ENCODE measurements at regions not wholly inside any gene's neighbourhood (a gene's known extent, or its start where the extent isn't known, plus 50 kb on each side); places are given as distances from the start of the nearest gene placed in this dataset.

DNA sequence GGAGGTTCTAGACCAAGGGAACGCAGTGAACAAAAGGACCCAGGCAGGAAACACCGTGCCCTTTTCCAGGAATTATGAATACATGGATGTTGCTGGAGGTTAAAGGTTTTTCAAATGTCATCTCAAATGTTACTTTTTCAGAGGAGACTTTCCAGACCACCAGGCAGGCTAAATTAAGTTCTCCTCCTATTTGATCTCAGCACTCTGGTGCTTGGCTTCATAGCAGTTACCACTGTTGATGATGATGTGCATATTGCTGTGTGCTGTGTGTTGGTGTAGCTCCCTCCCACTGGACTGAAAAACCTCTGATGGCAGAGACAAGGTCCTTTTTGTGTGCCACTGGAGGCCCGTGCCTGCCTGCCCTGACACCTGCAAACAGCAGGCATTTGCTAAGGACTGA lies 137.3 kb upstream of the PTPRM start:
- DNase-seq = no peak

DNA sequence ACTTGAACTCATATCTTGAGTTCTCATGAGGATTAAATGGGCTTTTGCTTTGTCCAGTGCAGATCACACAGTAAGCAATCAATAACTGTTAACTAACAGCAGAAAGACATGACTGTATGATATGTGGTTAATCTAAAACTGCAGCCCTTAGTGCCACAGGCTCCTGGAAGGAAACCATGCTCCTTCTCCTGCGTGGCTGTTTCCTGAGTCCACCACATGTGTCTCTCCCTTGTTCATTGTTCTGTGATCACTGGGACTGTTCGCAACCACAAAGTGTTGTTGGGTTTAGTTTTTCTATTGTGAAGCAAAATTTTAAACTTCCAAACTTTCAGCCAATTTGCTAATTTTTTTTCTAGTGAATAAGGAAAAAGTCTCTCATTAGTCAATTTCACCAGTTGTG lies 130.9 kb upstream of the PTPRM start:
- DNase-seq = no peak

DNA sequence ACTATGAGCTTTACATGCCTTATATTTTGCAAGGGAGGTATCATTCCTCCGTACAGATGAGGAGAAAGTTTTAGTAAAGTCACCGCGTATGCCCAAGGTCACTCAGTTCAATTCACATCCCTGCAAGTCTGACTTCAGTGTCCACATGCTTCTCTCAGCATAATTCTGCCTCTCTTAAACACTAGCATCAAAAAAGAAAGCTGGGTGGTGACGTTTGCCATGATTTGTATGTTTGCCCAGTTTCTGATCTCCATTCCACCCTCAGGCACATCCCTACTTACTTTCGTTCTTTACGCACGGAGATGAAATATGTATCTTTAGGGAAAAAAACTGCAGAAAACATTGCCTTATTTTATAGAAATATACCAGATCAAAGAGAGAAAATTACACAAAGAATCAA lies 129.2 kb upstream of the PTPRM start:
- no peak for DNase-seq

DNA sequence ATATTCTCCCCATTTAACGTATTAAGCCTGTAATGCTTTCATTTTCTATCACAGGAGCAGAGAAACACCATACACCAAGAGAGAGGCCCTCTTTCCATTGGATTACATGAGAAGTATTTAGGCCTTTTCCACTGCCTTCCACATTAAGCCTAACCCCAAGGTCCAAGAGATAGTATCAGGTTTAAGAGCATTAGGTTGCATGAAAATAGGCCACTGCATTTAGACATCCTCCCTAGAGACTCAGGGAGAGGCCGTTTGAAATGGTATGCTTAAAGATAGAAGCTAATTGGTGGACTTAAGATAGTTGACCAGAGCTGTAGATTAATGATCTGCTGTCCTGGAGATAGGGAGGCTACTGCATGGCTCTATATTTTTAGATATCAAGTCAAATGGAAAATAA lies 128.5 kb upstream of the PTPRM start:
- DNase-seq = no peak

DNA sequence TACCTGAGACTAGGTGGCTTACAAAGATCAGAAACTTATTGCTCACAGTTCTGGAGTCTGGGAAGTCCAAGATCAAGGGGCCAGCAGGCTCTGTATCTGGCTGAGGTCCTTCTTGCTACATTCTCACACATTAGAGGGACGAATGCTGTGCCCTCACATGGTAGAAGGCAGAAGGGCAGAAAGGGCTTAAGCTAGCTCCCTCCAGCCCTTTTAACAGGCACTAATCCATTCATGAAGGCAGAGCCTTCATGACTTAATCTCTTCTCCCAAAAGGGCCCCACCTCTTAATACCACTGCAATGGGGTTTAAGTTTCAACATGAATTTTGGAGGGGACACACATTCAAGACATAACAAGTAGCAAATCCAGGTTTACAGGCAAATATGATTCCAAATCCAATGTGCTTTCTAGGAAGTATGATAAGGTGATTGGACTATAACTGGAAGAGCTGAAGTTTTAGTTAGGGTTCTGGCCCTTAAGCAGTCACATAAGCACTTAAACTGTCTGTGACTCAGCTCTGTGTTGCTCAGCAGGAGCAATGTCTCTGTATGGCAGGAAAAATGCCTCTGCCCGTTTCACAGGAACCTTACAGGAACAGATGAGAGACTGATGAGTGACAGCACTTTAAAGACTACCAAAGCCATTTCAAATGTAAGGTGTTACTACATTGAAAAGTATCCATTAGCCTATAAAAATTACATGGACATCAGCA lies 119.6 kb upstream of the PTPRM start:
- no peak for DNase-seq

DNA sequence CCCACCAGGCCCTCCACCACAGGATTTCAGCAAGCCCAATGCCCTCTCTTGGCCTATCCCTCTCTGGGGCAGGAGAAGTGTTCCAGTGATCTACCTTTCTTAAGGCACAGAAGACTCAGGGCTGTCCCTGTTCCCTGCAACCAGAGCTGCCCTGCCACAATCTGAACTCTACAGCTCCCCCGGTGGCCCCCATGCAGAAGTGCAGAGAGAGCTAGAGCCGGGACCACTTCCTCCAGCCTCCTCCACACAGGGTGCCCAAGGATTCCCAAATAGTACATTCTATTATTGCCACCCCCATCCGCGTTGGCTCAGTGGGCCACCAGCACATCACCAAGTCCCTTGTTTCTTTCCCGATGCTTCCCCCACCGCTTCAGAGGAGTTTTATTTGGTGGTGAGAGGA lies 114.8 kb upstream of the PTPRM start:
- no peak for DNase-seq

DNA sequence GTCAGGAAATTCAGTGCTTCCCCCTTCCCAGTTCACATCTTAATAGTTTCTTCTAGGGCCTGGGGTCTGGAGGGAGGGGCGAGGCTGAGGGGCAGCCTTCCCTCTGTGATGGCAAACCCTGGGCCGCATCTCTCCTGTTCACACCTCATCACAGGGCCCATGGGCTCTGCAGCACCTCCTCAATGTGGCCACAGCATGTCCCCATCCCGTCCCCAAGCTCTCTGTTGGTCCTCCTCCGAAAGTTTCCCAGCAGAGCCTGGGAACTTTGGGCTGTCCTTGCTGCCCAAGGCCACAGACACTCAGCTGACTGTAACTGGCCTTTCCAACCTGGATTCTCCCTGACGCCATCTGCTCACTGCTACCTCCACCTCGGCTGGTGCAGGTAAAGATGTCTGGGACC lies 112.7 kb upstream of the PTPRM start:
- no peak for DNase-seq

DNA sequence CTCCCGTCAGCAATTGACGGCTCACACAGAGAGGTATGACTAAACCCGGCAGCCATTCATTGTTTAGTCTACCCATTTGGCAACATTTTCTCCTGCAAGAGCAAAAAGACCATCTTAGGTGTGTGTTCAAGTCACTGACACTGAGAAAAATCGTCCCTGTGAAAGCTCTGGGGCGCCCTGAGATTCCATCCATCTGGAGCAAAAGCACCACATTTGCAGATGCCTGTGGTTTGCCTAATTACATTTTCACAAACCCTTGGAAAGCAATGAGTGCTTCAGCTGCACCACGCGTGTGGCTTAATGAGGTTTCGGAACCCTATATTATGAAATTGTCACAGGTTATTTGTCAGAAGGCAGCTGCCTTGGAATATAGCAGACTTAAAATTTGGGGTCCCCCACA lies 110.7 kb upstream of the PTPRM start:
- no peak for DNase-seq

DNA sequence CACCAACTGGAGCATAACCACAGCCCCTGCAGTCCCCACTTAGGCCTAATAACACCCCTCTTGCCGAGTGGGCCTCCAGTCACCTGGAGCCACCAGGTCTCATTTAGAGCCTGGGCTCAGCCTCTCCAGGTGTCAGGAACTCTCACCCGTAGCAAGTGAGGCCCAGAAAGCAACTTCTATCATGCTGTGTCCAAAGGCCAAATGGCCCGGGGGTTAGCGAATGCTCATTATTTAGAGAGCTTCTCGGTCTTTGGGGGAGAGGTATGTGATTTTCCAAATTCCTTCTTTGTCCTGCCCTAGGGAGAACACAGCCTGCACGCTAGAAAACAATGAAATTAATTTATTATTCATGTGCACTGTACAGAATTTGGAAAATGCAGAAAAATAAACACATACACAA lies 109.9 kb upstream of the PTPRM start:
- no peak for DNase-seq

DNA sequence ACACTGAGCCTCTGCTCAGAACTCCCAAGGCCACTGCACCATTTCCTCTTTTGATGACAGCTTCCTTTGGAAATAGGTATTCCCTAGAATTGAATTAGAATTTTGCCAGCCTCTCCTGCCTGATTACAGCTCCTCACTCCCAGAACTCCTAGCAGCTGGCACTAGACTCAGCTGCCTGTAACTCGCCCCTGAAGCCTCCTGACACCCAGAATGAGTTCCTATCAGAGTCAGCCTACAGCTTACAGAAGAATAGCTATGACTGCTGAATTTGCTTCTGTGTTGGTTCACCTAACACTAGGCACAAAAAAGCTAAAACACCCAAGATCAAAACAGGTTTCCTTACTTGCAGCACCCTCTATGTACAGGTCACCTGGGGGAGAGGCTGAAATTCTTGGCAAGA lies 108.2 kb upstream of the PTPRM start:
- no peak for DNase-seq

DNA sequence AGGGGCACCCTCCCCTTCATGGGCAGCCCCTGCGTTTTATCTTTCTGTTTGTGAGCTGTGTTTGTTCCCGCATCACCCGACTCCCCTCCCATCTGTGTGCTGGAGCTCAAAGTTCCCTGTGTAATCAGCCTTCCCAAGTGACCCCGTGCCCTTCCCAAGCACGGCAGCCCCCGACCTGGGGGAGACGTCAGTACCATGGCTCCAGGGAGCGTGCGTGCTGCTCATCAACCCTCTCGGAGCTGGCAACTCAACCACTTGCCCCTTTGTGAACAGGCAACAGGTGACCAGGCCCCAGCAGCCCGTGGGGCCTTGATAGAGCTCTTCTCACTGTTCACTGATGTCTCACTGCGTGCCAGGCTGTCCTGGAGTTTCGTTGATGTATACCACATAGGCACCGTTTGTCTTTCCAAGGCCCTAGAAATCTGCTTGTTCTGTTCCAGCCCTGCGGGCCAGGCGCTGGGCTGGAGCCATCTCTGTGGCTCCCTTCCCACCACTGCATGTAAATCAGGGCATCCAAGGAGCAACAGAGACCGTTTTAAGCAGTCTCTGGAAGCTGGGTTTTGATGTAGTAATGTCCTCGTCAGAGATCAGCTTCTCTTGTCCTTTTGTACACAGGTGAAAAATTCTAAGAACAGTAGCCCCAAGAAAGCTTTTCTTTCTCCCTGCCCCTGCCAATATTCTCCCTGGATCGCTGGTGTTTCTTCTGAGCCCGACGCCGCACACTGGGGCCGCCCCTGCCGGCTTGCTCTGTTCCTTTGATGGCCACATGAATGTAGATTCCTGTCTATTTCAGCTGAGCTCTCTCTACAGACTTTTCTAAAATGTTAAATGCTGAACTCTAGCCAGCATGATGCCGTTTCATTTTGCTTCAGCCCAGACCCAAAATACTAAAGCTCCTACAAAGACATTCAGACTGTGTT lies 107.0 kb upstream of the PTPRM start:
- DNase-seq = peak; percentile 26

DNA sequence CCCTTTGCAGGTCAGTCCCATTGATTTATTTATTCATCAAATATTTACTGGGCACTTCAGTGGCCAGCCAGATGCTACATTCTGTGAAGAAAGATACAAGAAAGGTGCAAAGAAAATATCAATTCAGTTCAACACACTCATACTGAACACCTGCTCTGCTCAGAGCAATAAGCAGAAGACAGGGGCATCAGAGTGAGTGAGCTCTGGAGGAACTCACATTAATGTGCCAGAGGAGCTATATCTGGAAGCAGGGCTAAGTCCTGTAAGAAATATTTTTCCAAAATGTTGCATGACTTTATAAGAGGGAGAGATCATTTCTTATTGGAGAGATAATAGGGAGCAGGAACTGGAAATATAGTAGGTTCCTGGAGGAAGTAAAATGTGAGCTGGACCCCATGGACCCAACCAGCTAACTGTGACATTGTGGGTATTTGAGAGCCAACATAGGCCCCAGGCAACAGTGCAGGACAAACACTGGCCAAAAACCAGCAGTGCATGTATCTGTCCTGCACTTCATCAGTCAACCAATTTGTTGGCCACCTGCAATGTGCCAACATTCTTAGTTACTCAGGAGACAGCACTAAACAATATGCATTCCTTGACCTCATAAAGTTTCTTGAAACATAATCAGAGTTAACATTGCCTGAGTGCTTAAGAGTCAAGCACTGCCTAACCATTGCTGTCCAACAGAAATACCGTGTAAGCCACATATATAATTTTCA lies 102.7 kb upstream of the PTPRM start:
- no peak for DNase-seq

DNA sequence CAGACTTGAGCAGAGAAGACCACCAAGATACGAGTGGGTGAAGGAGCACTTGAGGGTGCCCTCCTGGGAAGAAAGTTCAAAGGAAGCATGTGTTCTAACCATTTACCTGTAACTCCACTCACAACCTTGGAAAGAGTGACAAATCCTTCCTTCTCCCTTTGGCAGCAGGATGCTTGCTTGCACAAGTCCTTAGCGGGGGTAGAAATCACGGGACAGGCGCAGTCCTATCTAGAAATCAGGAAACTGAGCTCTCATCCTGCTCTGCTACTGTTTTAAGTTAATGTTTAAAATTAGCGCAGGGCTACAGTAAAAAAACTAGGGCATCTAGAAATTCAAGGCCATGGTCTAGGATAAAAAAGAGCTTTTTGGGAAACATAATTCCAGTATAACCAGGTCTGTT lies 100.9 kb upstream of the PTPRM start:
- DNase-seq = no peak

DNA sequence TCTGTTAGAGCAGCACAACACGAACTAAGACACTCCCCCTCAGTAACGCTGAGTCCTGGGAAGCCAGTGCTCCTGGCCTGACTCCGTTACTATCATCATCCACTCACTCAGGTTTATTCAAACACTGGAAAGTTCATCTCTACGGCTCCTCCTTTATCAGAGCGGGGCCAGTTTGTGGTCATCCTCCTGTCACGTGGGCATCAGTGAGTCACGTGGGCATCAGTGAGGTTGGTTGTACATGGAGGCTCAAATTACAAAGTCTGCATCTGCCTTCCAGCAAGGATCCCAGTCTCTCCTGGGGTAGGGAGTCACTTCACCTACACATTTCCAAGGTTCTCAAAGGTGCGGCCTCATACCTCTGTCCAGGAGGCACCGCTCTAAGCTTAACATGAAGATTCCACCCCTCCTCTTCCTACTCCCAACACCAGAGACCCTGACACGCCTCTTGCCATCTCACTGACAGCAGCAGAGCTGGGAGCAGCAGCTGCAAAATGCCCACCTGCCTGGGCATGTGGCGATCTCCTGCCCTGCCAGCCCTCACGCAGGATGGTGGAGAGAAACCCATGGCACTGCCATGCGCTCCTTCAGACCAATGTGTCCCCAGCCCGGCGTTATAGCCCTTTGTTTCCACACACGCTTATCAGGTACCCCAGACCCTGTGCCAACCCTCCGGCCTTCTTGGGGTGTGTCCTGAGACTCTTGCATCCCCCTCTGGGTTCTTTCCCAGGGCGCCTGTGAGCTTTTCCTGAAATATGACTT lies 99.2 kb upstream of the PTPRM start:
- DNase-seq = no peak

DNA sequence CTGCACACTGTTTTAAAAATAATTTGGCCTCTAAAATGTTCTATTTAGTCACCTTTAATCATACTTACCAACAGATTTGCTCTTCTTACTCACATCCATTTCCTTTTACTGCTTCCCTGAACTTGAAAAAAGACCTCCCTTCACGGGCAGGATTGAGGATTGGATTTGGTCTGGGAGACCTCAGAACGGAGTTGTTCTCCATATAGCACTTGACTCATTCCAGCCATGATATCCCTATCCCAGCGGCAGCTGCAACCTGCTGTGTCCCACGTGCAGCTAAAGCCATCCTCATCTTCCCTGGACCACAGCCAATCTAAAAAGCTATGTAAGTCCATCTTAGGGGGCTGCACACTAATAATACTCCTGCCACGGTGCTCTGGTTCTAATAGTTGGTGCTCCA lies 97.0 kb upstream of the PTPRM start:
- no peak for DNase-seq

DNA sequence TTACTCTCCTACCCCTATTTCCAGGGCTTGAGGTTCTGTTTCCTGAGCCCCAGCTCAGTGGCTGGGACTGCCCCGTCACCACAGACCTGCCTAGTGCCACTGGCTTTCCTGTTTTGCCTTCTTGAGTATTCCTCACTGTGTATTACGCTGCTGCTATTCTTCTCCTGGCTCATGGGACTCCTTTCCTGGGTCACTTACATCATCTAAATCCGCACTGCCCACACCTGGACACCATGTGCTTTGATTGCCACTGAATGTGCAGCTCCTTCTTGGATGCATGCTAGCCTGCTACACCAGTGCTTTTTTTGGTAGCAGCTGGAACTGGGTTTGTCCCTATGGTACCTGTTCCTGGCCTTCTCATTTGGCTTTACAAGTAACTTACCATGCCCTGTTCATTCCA lies 96.6 kb upstream of the PTPRM start:
- DNase-seq = no peak

DNA sequence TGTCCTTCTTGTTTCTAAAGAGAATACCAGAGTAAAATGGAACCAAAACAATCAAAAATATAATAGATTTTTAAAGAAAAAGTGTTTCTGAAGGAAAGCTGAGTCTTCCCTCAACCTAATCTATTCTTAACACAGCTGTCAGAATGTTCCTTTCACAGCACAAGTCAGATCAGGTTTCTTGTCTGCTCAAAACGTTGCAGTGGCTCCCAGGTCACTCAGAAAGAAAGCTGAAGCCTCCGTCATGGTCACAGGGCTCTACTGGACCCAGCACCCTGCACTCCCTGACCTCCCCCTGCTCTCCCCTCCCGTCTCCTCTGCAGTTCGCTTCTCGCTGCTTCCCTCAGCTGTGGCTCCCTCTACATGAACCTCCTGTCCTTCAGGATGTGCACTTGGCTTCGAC lies 90.7 kb upstream of the PTPRM start:
- no peak for DNase-seq

DNA sequence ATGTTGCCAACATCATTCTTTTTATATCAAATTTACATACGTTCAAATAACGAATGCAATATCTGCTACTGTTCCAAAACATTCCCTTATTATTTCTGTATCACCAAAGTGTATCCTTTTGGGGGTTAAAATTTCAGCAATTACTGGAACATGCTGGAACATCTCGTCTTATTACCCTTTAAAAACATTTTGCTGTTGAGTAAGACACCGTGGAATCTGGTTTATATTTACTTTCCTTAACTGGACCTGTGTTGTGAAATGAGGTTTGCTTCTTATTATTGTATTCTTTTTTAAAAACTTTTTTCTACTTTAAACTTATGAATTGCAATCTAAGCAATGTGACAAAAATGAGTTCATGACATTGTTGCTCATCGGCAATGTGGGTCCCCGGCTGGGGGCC lies 87.4 kb upstream of the PTPRM start:
- no peak for DNase-seq

DNA sequence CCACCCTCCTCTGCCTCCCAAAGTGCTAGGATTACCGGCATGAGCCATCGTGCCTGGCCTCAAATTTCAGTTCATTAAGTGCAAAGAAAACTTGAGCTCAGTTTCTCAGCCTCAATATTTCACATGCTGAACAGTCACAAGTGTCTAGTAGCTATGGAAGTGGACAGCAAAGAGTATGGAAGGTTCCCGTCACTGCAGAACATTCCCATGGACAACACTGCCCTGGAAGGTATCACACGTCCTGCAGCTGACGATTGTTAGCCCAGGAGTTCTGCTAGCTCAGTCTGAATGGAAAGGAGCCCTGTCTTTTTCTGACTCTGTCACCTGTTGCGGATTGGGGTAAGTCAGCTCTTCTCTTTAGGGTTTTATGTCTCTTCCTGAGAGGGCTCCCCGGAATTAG lies 86.2 kb upstream of the PTPRM start:
- no peak for DNase-seq

DNA sequence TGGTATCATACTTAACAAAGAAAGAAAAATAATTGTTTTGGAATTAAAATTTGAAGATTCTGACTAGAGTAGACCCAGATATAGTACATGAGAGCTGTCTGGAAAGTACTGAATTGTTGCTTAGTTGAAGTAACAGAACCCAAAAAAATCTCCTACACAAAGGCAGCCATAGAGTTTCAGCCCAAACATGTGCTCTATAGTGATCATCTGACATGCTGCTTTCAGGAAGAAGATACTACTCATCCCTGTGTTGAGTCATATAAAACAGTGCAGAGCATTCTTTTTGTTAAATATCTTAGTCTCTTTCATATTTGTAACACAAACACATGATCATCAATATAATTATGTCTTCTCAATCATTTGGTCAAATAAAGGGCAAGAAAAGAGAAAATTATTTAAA lies 84.8 kb upstream of the PTPRM start:
- DNase-seq = no peak

DNA sequence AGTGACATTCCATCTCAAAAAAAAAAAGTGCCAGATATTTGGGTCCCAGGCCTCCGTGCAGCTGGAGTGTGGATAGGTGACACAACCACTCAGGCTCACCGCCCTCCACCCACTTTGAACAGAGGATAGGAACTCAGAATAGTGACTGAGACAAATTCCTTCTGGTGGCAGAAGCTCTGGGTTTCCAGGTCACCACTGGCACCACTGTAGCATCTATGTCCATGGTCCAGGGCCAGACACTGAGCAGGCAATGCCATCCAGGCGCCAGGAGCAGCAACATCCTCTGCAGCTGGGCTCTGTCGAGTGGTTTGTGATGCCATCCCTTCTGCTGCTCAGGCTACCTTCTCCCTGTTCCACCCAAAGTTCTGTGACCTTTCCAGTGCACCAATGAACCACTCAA lies 81.5 kb upstream of the PTPRM start:
- no peak for DNase-seq

DNA sequence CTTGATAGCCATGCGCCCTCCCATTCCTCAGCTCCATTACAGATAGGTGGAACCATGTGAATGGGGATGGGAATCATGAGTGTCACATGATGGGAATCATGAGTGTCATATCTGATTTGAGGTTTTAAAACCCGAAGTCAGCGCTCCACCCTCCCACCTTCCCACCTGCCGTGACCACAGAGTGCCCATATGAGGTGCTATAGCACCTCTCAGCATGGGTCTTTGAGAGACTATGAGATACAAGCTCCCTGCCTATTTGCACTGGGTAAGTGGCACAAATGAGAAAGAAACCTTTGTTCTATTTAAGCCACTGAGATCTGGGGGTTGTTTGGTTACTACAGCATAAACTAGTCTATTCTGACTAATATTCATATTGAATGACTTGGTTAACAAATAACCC lies 78.5 kb upstream of the PTPRM start:
- no peak for DNase-seq

DNA sequence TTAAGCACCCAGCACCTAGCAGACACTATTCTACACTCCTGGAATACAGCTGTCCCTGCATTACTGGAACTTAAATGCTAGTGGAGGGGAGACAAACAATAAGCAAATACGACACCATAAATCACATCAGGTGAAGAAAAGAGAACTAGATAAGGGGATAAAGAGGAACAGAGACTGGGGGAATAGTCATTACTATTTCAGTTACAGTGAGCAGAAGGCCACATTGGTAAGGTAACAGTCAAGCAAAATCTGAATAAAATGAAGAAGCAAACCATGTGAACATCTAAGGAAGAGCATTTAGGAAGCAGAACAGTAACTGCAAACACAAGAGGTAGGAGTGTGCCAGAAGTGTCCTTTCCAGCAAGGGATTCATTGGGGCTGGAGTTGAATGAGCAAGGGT lies 77.0 kb upstream of the PTPRM start:
- DNase-seq = no peak

Data from hindlimb muscle (tissue), 1 donor.